Endodermal cell (in vitro differentiated cells): ENCODE measurements at regions not wholly inside any gene's neighbourhood (a gene's known extent, or its start where the extent isn't known, plus 50 kb on each side); places are given as distances from the start of the nearest gene placed in this dataset.

Source experiments
- DNase-seq: peaks from one replicate; pipeline ENCODE4 v3.0.0-alpha.2; 2017
- H3K27ac ChIP-seq: 2 replicates; pipeline ENCODE4 v1.5.1; 2013; ENCODE audit warnings: mild to moderate bottlenecking, low read depth, low read length, moderate library complexity
- H3K27me3 ChIP-seq: 2 replicates; pipeline ENCODE4 v1.6.1; 2013; ENCODE audit warnings: mild to moderate bottlenecking, low read length, moderate library complexity; ENCODE audit not compliant: insufficient read depth, control insufficient read depth, poor library complexity, severe bottlenecking
- H3K36me3 ChIP-seq: 2 replicates; pipeline ENCODE4 v1.7.0; 2013; ENCODE audit warnings: mild to moderate bottlenecking, low read length, moderate library complexity; ENCODE audit not compliant: control insufficient read depth, insufficient read depth
- H3K4me1 ChIP-seq: one replicate; pipeline ENCODE4 v1.7.0; 2013; ENCODE audit warnings: low read length; ENCODE audit not compliant: control insufficient read depth, insufficient read depth
- H3K4me3 ChIP-seq: 2 replicates; pipeline ENCODE4 v1.5.1; 2013; ENCODE audit warnings: mild to moderate bottlenecking, low read length, moderate library complexity
- H3K9ac ChIP-seq: 2 replicates; pipeline ENCODE4 v1.6.1; 2013; ENCODE audit warnings: mild to moderate bottlenecking, low read length, moderate library complexity; ENCODE audit not compliant: poor library complexity, severe bottlenecking; ENCODE audit errors: extremely low read depth
- H3K9me3 ChIP-seq: 2 replicates; pipeline ENCODE4 v1.6.1; 2013; ENCODE audit warnings: mild to moderate bottlenecking, low read length, moderate library complexity; ENCODE audit not compliant: control insufficient read depth
- H3K27ac Mint-ChIP-seq: 2 replicates; pipeline ENCODE4 v1.8.0; 2020; ENCODE audit warnings: mixed read lengths
- H3K27me3 Mint-ChIP-seq: 2 replicates; pipeline ENCODE4 v1.8.0; 2021; ENCODE audit warnings: mild to moderate bottlenecking, mixed read lengths; ENCODE audit not compliant: insufficient read depth
- H3K36me3 Mint-ChIP-seq: 2 replicates; pipeline ENCODE4 v1.8.0; 2020; ENCODE audit warnings: low read depth, mixed read lengths
- H3K4me1 Mint-ChIP-seq: 2 replicates; pipeline ENCODE4 v1.8.0; 2020; ENCODE audit warnings: mixed read lengths
- H3K4me3 Mint-ChIP-seq: 2 replicates; pipeline ENCODE4 v1.8.0; 2020; ENCODE audit warnings: mild to moderate bottlenecking, moderate library complexity, mixed read lengths
- H3K9me3 Mint-ChIP-seq: 2 replicates; pipeline ENCODE4 v1.8.0; 2020; ENCODE audit warnings: mild to moderate bottlenecking, mixed read lengths
- CTCF ChIP-seq: fragments of 200-600 bp; sonication (generic); conservative IDR thresholded peaks from 2 replicates; pipeline ENCODE4 v1.5.0; 2021; ENCODE audit warnings: antibody characterized with exemption, mild to moderate bottlenecking
- WGBS, 2 experiments: methylation state at CpG; one replicate each; pipeline versions ENCODE4 v1.1.5 to v1.1.7; 2013; ENCODE audit warnings: missing lambda C conversion rate in 2 of 2, mixed read lengths in 1 of 2; ENCODE audit not compliant: insufficient coverage in 1 of 2, insufficient read length in 1 of 2; 5-methylcytosine and 5-hydroxymethylcytosine counted together

DNA sequence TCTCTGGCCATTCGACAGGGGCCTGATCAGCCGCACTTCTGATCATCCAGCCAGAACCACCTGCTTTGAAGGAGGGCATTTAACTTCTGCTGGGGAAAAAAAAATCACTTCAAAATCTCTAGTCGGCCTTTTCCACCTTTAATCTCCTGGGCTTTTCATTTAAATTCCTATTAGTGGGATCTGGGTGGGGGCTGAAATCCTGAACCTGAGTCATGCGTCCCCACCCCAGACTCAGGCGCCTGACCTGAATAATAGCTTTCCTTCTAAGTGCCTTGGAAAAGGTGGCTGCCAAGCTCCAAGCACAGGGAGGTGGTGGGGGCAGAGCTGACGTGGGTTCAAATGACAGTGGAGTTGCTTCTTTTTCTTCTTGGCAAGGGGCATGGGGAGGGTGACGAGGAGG is 246.0 kb upstream of the EXOC2 start:
- DNase-seq, result no peak
- Mint-ChIP-seq H3K27me3 (peaks cover 52% of the 10 kb centered on the region), H3K4me1 (peaks cover 13% of the 10 kb centered on the region), H3K4me3 (no peak overlapping the region), H3K27ac (no peak overlapping the region), H3K9me3 (no peaks in the 10 kb centered on the region), H3K36me3 (no peaks in the 10 kb centered on the region)
- Histone ChIP-seq H3K4me3 (no peak overlapping the region), H3K9me3 (no peaks in the 10 kb centered on the region), H3K4me1 (no peaks in the 10 kb centered on the region), H3K27ac (no peak overlapping the region), H3K36me3 (no peaks in the 10 kb centered on the region), H3K27me3 (peaks cover 11% of the 10 kb centered on the region), H3K9ac (no peak overlapping the region)
- WGBS, 2 experiments, result 85 to 86% methylated on average over 5 to 7 of the region's 7 CpGs
- no peak for TF ChIP-seq CTCF

GRCh38 chr6:938271-938905 is 245.4 kb upstream of the EXOC2 start:
- Mint-ChIP-seq H3K9me3 (no peaks in the 10 kb centered on the region), H3K27ac (no peak overlapping the region), H3K4me3 (no peak overlapping the region), H3K27me3 (peaks cover 52% of the 10 kb centered on the region), H3K4me1 (peaks cover 13% of the 10 kb centered on the region), H3K36me3 (no peaks in the 10 kb centered on the region)
- H3K27me3 ChIP-seq, result peaks cover 11% of the 10 kb centered on the region
- H3K36me3 ChIP-seq, result no peaks in the 10 kb centered on the region
- 80 to 82% methylated on average over 10 to 16 of the region's 16 CpGs for WGBS, 2 experiments
- TF ChIP-seq CTCF, result no peak
- DNase-seq, result peak; percentile 59
- H3K9ac ChIP-seq, result no peak overlapping the region
- H3K4me3 ChIP-seq, result no peak overlapping the region
- no peaks in the 10 kb centered on the region for H3K4me1 ChIP-seq
- no peaks in the 10 kb centered on the region for H3K9me3 ChIP-seq
- no peak overlapping the region for H3K27ac ChIP-seq

GRCh38 chr6:935582-935981 is 242.6 kb upstream of the EXOC2 start:
- H3K4me1 Mint-ChIP-seq, result peaks cover 13% of the 10 kb centered on the region

More at GRCh38 chr6:935582-935981, 242.6 kb upstream of the EXOC2 start:
- Histone ChIP-seq H3K4me1 (no peaks in the 10 kb centered on the region), H3K9me3 (no peaks in the 10 kb centered on the region), H3K4me3 (no peak overlapping the region), H3K9ac (no peak overlapping the region), H3K27me3 (peaks cover 11% of the 10 kb centered on the region), H3K27ac (no peak overlapping the region), H3K36me3 (no peaks in the 10 kb centered on the region)
- no peak for TF ChIP-seq CTCF
- Mint-ChIP-seq H3K4me3 (no peak overlapping the region), H3K9me3 (no peaks in the 10 kb centered on the region), H3K27ac (no peak overlapping the region), H3K36me3 (no peaks in the 10 kb centered on the region), H3K27me3 (peaks cover 46% of the 10 kb centered on the region)
- DNase-seq, result no peak
- WGBS, 2 experiments, result 89 to 93% methylated on average over 6 to 8 of the region's 8 CpGs
